Astrocyte of the spinal cord (primary cell): ENCODE measurements at regions not wholly inside any gene's neighbourhood (a gene's known extent, or its start where the extent isn't known, plus 50 kb on each side); places are given as distances from the start of the nearest gene placed in this dataset.

Experiments used
- DNase-seq: peaks from one replicate; pipeline ENCODE4 v3.0.0; 2011; ENCODE audit warnings: low read depth, low spot score
- H3K4me3 ChIP-seq: 2 replicates; pipeline ENCODE4 v1.5.1; 2011; ENCODE audit warnings: low read depth, mild to moderate bottlenecking, low read length, moderate library complexity
- CTCF ChIP-seq: IDR thresholded peaks from 2 replicates; pipeline ENCODE4 v1.5.1; 2012; ENCODE audit warnings: low read depth, mild to moderate bottlenecking, low read length, inconsistent platforms
- in situ Hi-C: cut with HindIII; loops from 2 replicates; pipeline ENCODE4 v1.10.0; 2017; ENCODE audit warnings: low sequenced_read_pairs

- TF ChIP-seq CTCF, result no peak
- in situ Hi-C loops, result no loop called here
- no peak overlapping the region for H3K4me3 ChIP-seq
- DNase-seq, result no peak
Measured at GRCh38 chr18:30591462-30591861, 451.1 kb downstream of the DSC3 start.

GRCh38 chr18:30588673-30589164, 453.8 kb downstream of the DSC3 start:
- no peak overlapping the region for H3K4me3 ChIP-seq
- no peak for DNase-seq
- in situ Hi-C loops, result no loop called here
- TF ChIP-seq CTCF, result no peak

GRCh38 chr18:30583768-30584167, 458.8 kb downstream of the DSC3 start:
- in situ Hi-C loops, result no loop called here
- DNase-seq, result no peak
- H3K4me3 ChIP-seq, result no peak overlapping the region
- no peak for TF ChIP-seq CTCF

GRCh38 chr18:30582078-30582477, 460.5 kb downstream of the DSC3 start:
- no peak for TF ChIP-seq CTCF
- DNase-seq, result no peak
- in situ Hi-C loops, result no loop called here
- no peak overlapping the region for H3K4me3 ChIP-seq

- no peak for TF ChIP-seq CTCF
- H3K4me3 ChIP-seq, result no peak overlapping the region
- DNase-seq, result no peak
- in situ Hi-C loops, result no loop called here
Measured at GRCh38 chr18:30578707-30579106, 463.8 kb downstream of the DSC3 start.

- in situ Hi-C loops, result no loop called here
- no peak for DNase-seq
- H3K4me3 ChIP-seq, result no peak overlapping the region
Measured at GRCh38 chr18:30572214-30572613, 470.3 kb downstream of the DSC3 start.

More at GRCh38 chr18:30572214-30572613, 470.3 kb downstream of the DSC3 start:
- no peak for TF ChIP-seq CTCF
